PFSK-1 (cell line): ENCODE measurements at regions not wholly inside any gene's neighbourhood (a gene's known extent, or its start where the extent isn't known, plus 50 kb on each side); places are given as distances from the start of the nearest gene placed in this dataset.

Experiments used
- POLR2AphosphoS5 ChIP-seq: IDR thresholded peaks from 2 replicates; pipeline ENCODE4 v1.6.1; 2012; ENCODE audit warnings: low read depth, mild to moderate bottlenecking, control low read depth, low read length, moderate library complexity
- TF ChIP-seq, protein P1 (sequence below), 2 experiments: IDR thresholded peaks; 2 replicates each; pipeline versions ENCODE4 v1.6.1 to v1.8.0; 2011 to 2012; ENCODE audit warnings: low read depth in 2 of 2, low read length in 2 of 2, control low read depth in 1 of 2, inconsistent platforms in 1 of 2, mild to moderate bottlenecking in 1 of 2, moderate library complexity in 1 of 2; ENCODE audit not compliant: insufficient read depth in 1 of 2

- TF ChIP-seq, protein P1, sequence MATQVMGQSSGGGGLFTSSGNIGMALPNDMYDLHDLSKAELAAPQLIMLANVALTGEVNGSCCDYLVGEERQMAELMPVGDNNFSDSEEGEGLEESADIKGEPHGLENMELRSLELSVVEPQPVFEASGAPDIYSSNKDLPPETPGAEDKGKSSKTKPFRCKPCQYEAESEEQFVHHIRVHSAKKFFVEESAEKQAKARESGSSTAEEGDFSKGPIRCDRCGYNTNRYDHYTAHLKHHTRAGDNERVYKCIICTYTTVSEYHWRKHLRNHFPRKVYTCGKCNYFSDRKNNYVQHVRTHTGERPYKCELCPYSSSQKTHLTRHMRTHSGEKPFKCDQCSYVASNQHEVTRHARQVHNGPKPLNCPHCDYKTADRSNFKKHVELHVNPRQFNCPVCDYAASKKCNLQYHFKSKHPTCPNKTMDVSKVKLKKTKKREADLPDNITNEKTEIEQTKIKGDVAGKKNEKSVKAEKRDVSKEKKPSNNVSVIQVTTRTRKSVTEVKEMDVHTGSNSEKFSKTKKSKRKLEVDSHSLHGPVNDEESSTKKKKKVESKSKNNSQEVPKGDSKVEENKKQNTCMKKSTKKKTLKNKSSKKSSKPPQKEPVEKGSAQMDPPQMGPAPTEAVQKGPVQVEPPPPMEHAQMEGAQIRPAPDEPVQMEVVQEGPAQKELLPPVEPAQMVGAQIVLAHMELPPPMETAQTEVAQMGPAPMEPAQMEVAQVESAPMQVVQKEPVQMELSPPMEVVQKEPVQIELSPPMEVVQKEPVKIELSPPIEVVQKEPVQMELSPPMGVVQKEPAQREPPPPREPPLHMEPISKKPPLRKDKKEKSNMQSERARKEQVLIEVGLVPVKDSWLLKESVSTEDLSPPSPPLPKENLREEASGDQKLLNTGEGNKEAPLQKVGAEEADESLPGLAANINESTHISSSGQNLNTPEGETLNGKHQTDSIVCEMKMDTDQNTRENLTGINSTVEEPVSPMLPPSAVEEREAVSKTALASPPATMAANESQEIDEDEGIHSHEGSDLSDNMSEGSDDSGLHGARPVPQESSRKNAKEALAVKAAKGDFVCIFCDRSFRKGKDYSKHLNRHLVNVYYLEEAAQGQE (IDR thresholded peaks at IDR 0.05; ENCODE audit: insufficient read depth in 1 of 2, low read depth in 2 of 2, low read length in 2 of 2): no peak
- no peak for TF ChIP-seq POLR2AphosphoS5
These were observed 384.4 kb downstream of the EPM2A start for GRCh38 chr6:145350928-145351327.
